PC-9 (cell line): ENCODE measurements at regions not wholly inside any gene's neighbourhood (a gene's known extent, or its start where the extent isn't known, plus 50 kb on each side); places are given as distances from the start of the nearest gene placed in this dataset.

Experiments used
- BruUV-seq: library from RNA; stranded (reverse); fragments of 400-500 nt; replicated peaks from 2 replicates; lab custom pipeline; 2021; lab: Mats Ljungman, UMichigan
- CTCF ChIA-PET: fragments of 300-600 bp; sonication (Branson Sonifier 250); formaldehyde crosslinking; loops from one replicate; lab custom pipeline; 2022; ENCODE audit warnings: antibody characterized with exemption; lab: Charles Lee
- POLR2A ChIA-PET: fragments of 300-600 bp; sonication (Branson Sonifier 250); formaldehyde crosslinking; loops from one replicate; lab custom pipeline; 2022; ENCODE audit warnings: antibody characterized with exemption; ENCODE audit not compliant: unreplicated experiment; lab: Charles Lee
- DNase-seq, 2 experiments: peaks; one replicate each; pipeline versions ENCODE4 v3.0.0 to v3.0.0-alpha.2; 2015 to 2022; ENCODE audit warnings: mixed read lengths in 1 of 2
- H2AFZ ChIP-seq: fragments of 200-600 bp; sonication (generic); 2 replicates; pipeline ENCODE4 v1.8.1; 2017; ENCODE audit warnings: antibody characterized with exemption
- H3F3A ChIP-seq: fragments of 200-600 bp; sonication (generic); 2 replicates; pipeline ENCODE4 v1.8.1; 2017; ENCODE audit warnings: antibody characterized with exemption, mild to moderate bottlenecking, low read depth; ENCODE audit not compliant: insufficient read depth
- H3K27ac ChIP-seq: fragments of 200-600 bp; sonication (generic); 2 replicates; pipeline ENCODE4 v1.6.1; 2016; ENCODE audit warnings: mixed run types
- H3K27me3 ChIP-seq: fragments of 200-600 bp; sonication (generic); 2 replicates; pipeline ENCODE4 v1.6.1; 2016; ENCODE audit warnings: low read depth, mixed run types; ENCODE audit not compliant: insufficient read depth
- H3K36me3 ChIP-seq: fragments of 200-600 bp; sonication (generic); 2 replicates; pipeline ENCODE4 v1.6.1; 2016; ENCODE audit warnings: low read depth, mixed run types
- H3K4me1 ChIP-seq: fragments of 200-600 bp; sonication (generic); replicated peaks from 2 replicates; pipeline ENCODE4 v1.6.1; 2016; ENCODE audit warnings: mixed run types; ENCODE audit not compliant: insufficient read depth
- H3K4me2 ChIP-seq: fragments of 200-600 bp; sonication (generic); 2 replicates; pipeline ENCODE4 v1.6.1; 2017; ENCODE audit warnings: mixed run types
- H3K4me3 ChIP-seq: fragments of 200-600 bp; sonication (generic); 2 replicates; pipeline ENCODE4 v1.6.1; 2016; ENCODE audit warnings: mixed run types
- H3K79me2 ChIP-seq: fragments of 200-600 bp; sonication (generic); 2 replicates; pipeline ENCODE4 v1.6.1; 2017; ENCODE audit warnings: low read depth, mixed run types
- H3K9me2 ChIP-seq: fragments of 200-600 bp; sonication (generic); 2 replicates; pipeline ENCODE4 v1.8.1; 2017; ENCODE audit warnings: mild to moderate bottlenecking; ENCODE audit not compliant: insufficient read depth
- H3K9me3 ChIP-seq: fragments of 200-600 bp; sonication (generic); 2 replicates; pipeline ENCODE4 v1.8.1; 2016; ENCODE audit warnings: low read depth; ENCODE audit not compliant: insufficient read depth
- H4K20me1 ChIP-seq: fragments of 200-600 bp; sonication (generic); 2 replicates; pipeline ENCODE4 v1.8.1; 2017; ENCODE audit not compliant: insufficient read depth
- CTCF ChIP-seq: fragments of 200-600 bp; sonication (generic); conservative IDR thresholded peaks from 2 replicates; pipeline ENCODE4 v1.6.1; 2017; ENCODE audit warnings: mixed run types, antibody characterized with exemption, mild to moderate bottlenecking, moderate library complexity
- EZH2 ChIP-seq: fragments of 200-600 bp; sonication (generic); IDR thresholded peaks from 2 replicates; pipeline ENCODE4 v1.8.0; 2017; ENCODE audit warnings: antibody characterized with exemption, low read depth
- intact Hi-C: fragments of 100-400 bp; cut with micrococcal nuclease; formaldehyde crosslinking; loops from one replicate; pipeline ENCODE4 v1.10.0; 2022; ENCODE audit not compliant: unreplicated experiment

- no peak overlapping the region for H3K27ac ChIP-seq
- peaks cover 87% of the 10 kb centered on the region for H3K79me2 ChIP-seq
- no peaks in the 10 kb centered on the region for H3K9me2 ChIP-seq
- H3K4me2 ChIP-seq = no peak overlapping the region
- no peak for DNase-seq
- no peak overlapping the region for H3K4me3 ChIP-seq
- H3F3A ChIP-seq = peaks cover 40% of the 10 kb centered on the region
- POLR2A ChIA-PET = no interaction called here
- H3K27me3 ChIP-seq = no peaks in the 10 kb centered on the region
- no peak overlapping the region for H2AFZ ChIP-seq
- no peaks in the 10 kb centered on the region for H3K9me3 ChIP-seq
- CTCF ChIA-PET = interaction anchor here (1.0 kb wide), 1 partner anchor 40 kb away, joined by 4 read pairs; no protein-coding TSS in a partner anchor
- BruUV-seq = no TSS peak
- H4K20me1 ChIP-seq = no peaks in the 10 kb centered on the region
- intact Hi-C loops = no loop called here
- peaks cover 40% of the 10 kb centered on the region for H3K36me3 ChIP-seq
- peaks cover 18% of the 10 kb centered on the region; the same call in 1 of the 2 replicates for H3K4me1 ChIP-seq
- TF ChIP-seq EZH2 (no peak), CTCF (no peak)
Measured at GRCh38 chr7:130943981-130944380, 210.0 kb upstream of the KLF14 start.

- POLR2A ChIA-PET = no interaction called here
Measured at GRCh38 chr7:130944997-130945396, 211.0 kb upstream of the KLF14 start.

GRCh38 chr7:130945411-130945811, 211.4 kb upstream of the KLF14 start:
- DNase-seq = no peak
- POLR2A ChIA-PET = no interaction called here

More at GRCh38 chr7:130944997-130945396, 211.0 kb upstream of the KLF14 start:
- intact Hi-C loops = no loop called here
- no peak for DNase-seq
- peaks cover 81% of the 10 kb centered on the region for H3K79me2 ChIP-seq
- no peaks in the 10 kb centered on the region for H3K9me3 ChIP-seq
- H3K9me2 ChIP-seq = no peaks in the 10 kb centered on the region
- H3K36me3 ChIP-seq = peaks cover 35% of the 10 kb centered on the region
- H3K27me3 ChIP-seq = no peaks in the 10 kb centered on the region
- no peak overlapping the region for H3K27ac ChIP-seq
- H3K4me2 ChIP-seq = no peak overlapping the region
- H3K4me1 ChIP-seq = peaks cover 18% of the 10 kb centered on the region; the same call in 1 of the 2 replicates
- CTCF ChIA-PET = interaction anchor here (1.0 kb wide), 1 partner anchor 70 kb away, joined by 3 read pairs; no protein-coding TSS in a partner anchor
- no peak overlapping the region for H3K4me3 ChIP-seq
- no peak overlapping the region for H2AFZ ChIP-seq
- TF ChIP-seq CTCF = no peak
- H3F3A ChIP-seq = peaks cover 35% of the 10 kb centered on the region
- H4K20me1 ChIP-seq = no peaks in the 10 kb centered on the region
- BruUV-seq = no TSS peak

More at GRCh38 chr7:130945411-130945811, 211.4 kb upstream of the KLF14 start:
- H3K4me3 ChIP-seq = no peak overlapping the region
- peaks cover 34% of the 10 kb centered on the region for H3F3A ChIP-seq
- no TSS peak for BruUV-seq
- intact Hi-C loops = no loop called here
- TF ChIP-seq CTCF (no peak), EZH2 (no peak)
- H3K9me2 ChIP-seq = no peaks in the 10 kb centered on the region
- no peak overlapping the region for H2AFZ ChIP-seq
- peaks cover 35% of the 10 kb centered on the region for H3K36me3 ChIP-seq
- CTCF ChIA-PET = interaction anchor here (0.6 kb wide), 1 partner anchor 320 kb away, joined by 3 read pairs; no protein-coding TSS in a partner anchor
- H3K27ac ChIP-seq = no peak overlapping the region
- peaks cover 81% of the 10 kb centered on the region for H3K79me2 ChIP-seq
- no peaks in the 10 kb centered on the region for H3K27me3 ChIP-seq
- H3K4me2 ChIP-seq = no peak overlapping the region
- H3K4me1 ChIP-seq = peaks cover 18% of the 10 kb centered on the region; the same call in 1 of the 2 replicates
- H3K9me3 ChIP-seq = no peaks in the 10 kb centered on the region
- no peaks in the 10 kb centered on the region for H4K20me1 ChIP-seq
